IPS-18c (cell line): ENCODE measurements at regions not wholly inside any gene's neighbourhood (a gene's known extent, or its start where the extent isn't known, plus 50 kb on each side); places are given as distances from the start of the nearest gene placed in this dataset.

Experiments used
- H3K4me3 ChIP-seq: 2 replicates; pipeline ENCODE4 v1.7.0; 2013; ENCODE audit warnings: low read depth, mild to moderate bottlenecking, low read length, moderate library complexity; ENCODE audit not compliant: insufficient read depth
- H3K9me3 ChIP-seq: one replicate; pipeline ENCODE4 v1.6.1; 2013; ENCODE audit warnings: mild to moderate bottlenecking, low read length, moderate library complexity; ENCODE audit not compliant: control insufficient read depth, insufficient read depth

- Histone ChIP-seq H3K9me3 (no peaks in the 10 kb centered on the region), H3K4me3 (no peak overlapping the region)
Measured at GRCh38 chr13:34114581-34114980, 296.6 kb downstream of the RFC3 start.

- no peaks in the 10 kb centered on the region for H3K9me3 ChIP-seq
- no peak overlapping the region for H3K4me3 ChIP-seq
Measured at GRCh38 chr13:34116651-34117050, 298.7 kb downstream of the RFC3 start.

- Histone ChIP-seq H3K9me3 (no peaks in the 10 kb centered on the region), H3K4me3 (no peak overlapping the region)
Measured at GRCh38 chr13:34124666-34125306, 306.8 kb downstream of the RFC3 start.

DNA sequence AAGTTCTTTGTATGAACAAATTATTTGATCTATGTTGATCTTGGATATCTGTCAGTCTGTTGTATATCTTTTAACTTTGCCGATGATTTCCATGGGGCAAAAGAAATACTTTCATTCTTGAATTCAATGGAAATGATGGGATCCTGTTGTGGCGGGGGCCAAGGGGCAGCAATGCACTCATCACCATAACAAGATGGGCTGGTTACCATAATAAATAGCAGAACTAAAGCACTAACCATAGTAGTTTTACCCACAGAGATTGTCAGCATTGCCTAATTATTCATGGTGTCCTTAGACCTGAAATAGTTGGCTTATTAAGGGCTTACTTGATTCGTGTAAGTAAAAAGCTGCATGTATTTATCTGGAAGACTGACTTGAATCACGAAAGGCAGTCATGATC, 309.6 kb downstream of the RFC3 start:
- no peaks in the 10 kb centered on the region for H3K9me3 ChIP-seq
- H3K4me3 ChIP-seq = no peak overlapping the region

GRCh38 chr13:34128661-34129060, 310.7 kb downstream of the RFC3 start:
- Histone ChIP-seq H3K4me3 (no peak overlapping the region), H3K9me3 (no peaks in the 10 kb centered on the region)

GRCh38 chr13:34129436-34129835, 311.5 kb downstream of the RFC3 start:
- no peak overlapping the region for H3K4me3 ChIP-seq

GRCh38 chr13:34137200-34137599, 319.3 kb downstream of the RFC3 start:
- no peaks in the 10 kb centered on the region for H3K9me3 ChIP-seq
- H3K4me3 ChIP-seq = no peak overlapping the region

More at GRCh38 chr13:34129436-34129835, 311.5 kb downstream of the RFC3 start:
- no peaks in the 10 kb centered on the region for H3K9me3 ChIP-seq

DNA sequence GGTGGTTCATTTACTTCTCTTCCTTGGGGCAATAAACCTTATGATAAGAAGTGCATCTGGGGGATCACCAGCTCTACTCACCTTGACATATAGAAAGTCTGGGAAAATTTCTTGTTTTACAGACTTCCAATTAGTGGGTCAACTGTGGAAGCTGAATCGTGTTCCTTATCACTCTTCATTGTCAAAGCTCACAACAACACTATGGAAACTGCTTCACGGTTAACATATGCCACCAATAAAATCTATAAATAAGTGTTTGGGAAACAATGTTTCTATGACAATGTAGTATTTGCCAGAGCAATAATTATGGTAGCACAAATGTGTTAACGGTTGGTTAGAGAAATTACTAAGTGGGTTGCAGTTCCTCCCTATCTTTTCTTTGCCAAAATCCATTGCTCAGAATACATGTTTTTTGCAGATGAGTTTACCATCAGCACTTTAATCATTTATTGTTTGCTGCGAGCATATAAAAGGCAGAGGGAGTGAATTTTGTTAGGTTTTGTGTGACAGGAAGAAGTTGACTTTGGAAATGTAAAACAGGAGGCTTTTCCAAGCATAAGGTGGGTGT, 321.8 kb downstream of the RFC3 start:
- no peak overlapping the region for H3K4me3 ChIP-seq
- no peaks in the 10 kb centered on the region for H3K9me3 ChIP-seq

DNA sequence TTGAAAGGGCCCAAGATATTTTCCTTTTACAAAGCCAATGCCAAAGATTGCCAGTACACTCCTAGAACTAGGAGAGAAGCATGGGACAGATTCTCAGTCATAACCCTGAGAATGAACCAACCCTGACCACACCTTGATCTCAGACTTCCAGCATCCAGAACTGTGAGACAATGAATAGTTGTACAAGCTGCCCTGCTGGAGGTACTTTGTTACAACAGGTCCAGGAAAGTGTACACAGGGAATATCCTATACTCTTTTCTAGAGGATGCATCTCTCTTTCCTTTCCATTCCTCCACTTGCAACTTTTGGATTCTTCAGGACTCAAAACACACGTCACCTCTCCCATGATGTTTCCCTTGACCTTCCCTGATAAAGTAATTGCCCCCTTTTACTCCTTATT, 325.7 kb downstream of the RFC3 start:
- Histone ChIP-seq H3K4me3 (no peak overlapping the region), H3K9me3 (no peaks in the 10 kb centered on the region)

- no peak overlapping the region for H3K4me3 ChIP-seq
- H3K9me3 ChIP-seq = no peaks in the 10 kb centered on the region
Measured at GRCh38 chr13:34144142-34144541, 326.2 kb downstream of the RFC3 start.

GRCh38 chr13:34145061-34145460, 327.1 kb downstream of the RFC3 start:
- Histone ChIP-seq H3K9me3 (no peaks in the 10 kb centered on the region), H3K4me3 (no peak overlapping the region)

DNA sequence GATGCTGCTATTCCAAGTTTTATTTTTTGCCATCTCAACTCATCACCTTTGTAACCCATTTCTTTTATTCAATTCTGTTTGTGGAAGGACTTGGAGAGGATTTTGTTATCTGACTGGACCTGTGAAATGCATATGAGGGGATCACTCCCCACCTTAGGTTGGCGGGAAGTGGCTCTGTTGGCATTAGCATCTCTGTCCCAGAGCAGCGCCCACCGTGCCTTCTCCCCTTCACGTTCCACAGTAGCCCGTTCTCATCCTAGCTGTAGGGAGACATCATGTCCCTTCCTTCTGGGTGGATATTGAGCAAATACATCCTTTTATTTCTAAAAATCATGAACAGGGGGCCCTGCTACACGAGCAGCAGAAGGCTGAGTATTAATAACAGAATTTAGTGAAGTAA, 330.4 kb downstream of the RFC3 start:
- Histone ChIP-seq H3K4me3 (no peak overlapping the region), H3K9me3 (no peaks in the 10 kb centered on the region)

- Histone ChIP-seq H3K4me3 (no peak overlapping the region), H3K9me3 (no peaks in the 10 kb centered on the region)
Measured at GRCh38 chr13:34151885-34152284, 333.9 kb downstream of the RFC3 start.

- Histone ChIP-seq H3K9me3 (no peaks in the 10 kb centered on the region), H3K4me3 (no peak overlapping the region)
Measured at GRCh38 chr13:34152409-34152808, 334.5 kb downstream of the RFC3 start.

GRCh38 chr13:34152996-34153395, 335.0 kb downstream of the RFC3 start:
- no peak overlapping the region for H3K4me3 ChIP-seq
- H3K9me3 ChIP-seq = no peaks in the 10 kb centered on the region

- H3K9me3 ChIP-seq = no peaks in the 10 kb centered on the region
Measured at GRCh38 chr13:34153428-34154180, 335.7 kb downstream of the RFC3 start.

GRCh38 chr13:34155931-34156607, 338.1 kb downstream of the RFC3 start:
- Histone ChIP-seq H3K9me3 (no peaks in the 10 kb centered on the region), H3K4me3 (no peak overlapping the region)

More at GRCh38 chr13:34153428-34154180, 335.7 kb downstream of the RFC3 start:
- no peak overlapping the region for H3K4me3 ChIP-seq

DNA sequence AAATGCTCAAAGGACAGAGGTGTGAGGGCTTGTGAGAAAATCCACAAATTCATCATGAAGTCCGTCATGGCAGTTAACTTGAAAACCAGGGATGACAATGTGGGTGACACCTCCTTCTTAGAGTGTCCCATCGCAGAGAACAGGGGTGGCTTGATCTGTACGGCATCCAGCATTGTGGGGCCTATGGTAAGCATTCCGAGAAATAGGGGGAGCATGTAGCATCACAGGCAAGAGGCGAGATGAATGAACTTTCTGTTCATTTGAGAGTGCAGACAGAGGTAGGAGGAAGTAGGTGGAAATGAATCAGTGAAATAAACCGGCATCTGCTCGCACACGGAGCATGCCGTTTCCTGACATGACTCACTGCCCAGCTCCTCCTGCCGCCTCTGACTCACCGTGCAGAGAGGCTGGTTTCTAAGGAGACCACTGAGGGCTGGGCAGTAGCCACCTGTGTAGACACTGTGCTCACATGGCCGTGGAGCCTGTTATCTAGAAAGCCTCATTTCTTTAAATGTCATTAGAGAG, 339.0 kb downstream of the RFC3 start:
- no peak overlapping the region for H3K4me3 ChIP-seq
- no peaks in the 10 kb centered on the region for H3K9me3 ChIP-seq
